GM18909 (cell line): ENCODE measurements at regions not wholly inside any gene's neighbourhood (a gene's known extent, or its start where the extent isn't known, plus 50 kb on each side); places are given as distances from the start of the nearest gene placed in this dataset.

Source experiments
- ATAC-seq: cut with Tn5 transposase; IDR thresholded peaks from one replicate; pipeline ENCODE4 v1.9.1; 2021; ENCODE audit warnings: mild to moderate bottlenecking; ENCODE audit not compliant: unreplicated experiment, poor library complexity

GRCh38 chr1:149841597-149842238 is 57.6 kb upstream of the BOLA1 start:
- ATAC-seq = peak; percentile 38

- peak; percentile 51 for ATAC-seq
Observed at GRCh38 chr1:149842458-149843064, 56.8 kb upstream of the BOLA1 start.

GRCh38 chr1:149843431-149844041 is 55.8 kb upstream of the BOLA1 start:
- no peak for ATAC-seq

GRCh38 chr1:149844101-149844500 is 55.3 kb upstream of the BOLA1 start:
- no peak for ATAC-seq

- ATAC-seq = no peak
Observed at GRCh38 chr1:149844650-149845255, 54.6 kb upstream of the BOLA1 start.

- no peak for ATAC-seq
Observed at GRCh38 chr1:149845416-149845815, 54.0 kb upstream of the BOLA1 start.

GRCh38 chr1:149846042-149846441 is 53.3 kb upstream of the BOLA1 start:
- ATAC-seq = no peak

- ATAC-seq = no peak
Observed at GRCh38 chr1:149846593-149847466, 52.5 kb upstream of the BOLA1 start.

- ATAC-seq = no peak
Observed at GRCh38 chr1:149848340-149849110, 50.8 kb upstream of the BOLA1 start.

GRCh38 chr1:149849111-149849946 is 50.0 kb upstream of the BOLA1 start:
- no peak for ATAC-seq
